HepG2 (cell line): ENCODE measurements at regions not wholly inside any gene's neighbourhood (a gene's known extent, or its start where the extent isn't known, plus 50 kb on each side); places are given as distances from the start of the nearest gene placed in this dataset.

Experiments used
- ATAC-seq: fragments of 200-7000 bp; cut with Tn5 transposase; 3 replicates; pipeline ENCODE4 v1.9.1; 2020; ENCODE audit warnings: mild to moderate bottlenecking, moderate library complexity
- BruUV-seq: library from RNA; stranded (reverse); fragments of 400-500 nt; replicated peaks from 2 replicates; lab custom pipeline; 2021; lab: Mats Ljungman, UMichigan
- CTCF ChIA-PET: fragments of 300-600 bp; formaldehyde crosslinking; extraction: SDS; loops from one replicate; lab custom pipeline; 2021; ENCODE audit warnings: low total read pairs, inconsistent platforms, low intra/inter-chr PET ratio; lab: Yijun Ruan, JAX
- POLR2A ChIA-PET: fragments of 350-600 bp; sonication (Branson Sonifier 250); formaldehyde crosslinking; loops from one replicate; lab custom pipeline; 2020; ENCODE audit warnings: antibody characterized with exemption, inconsistent platforms; lab: Yijun Ruan, JAX
- DNase-seq: peaks from one replicate; pipeline ENCODE4 v3.0.0-alpha.2; 2015; ENCODE audit warnings: low spot score
- FAIRE-seq: peaks from 3 replicates; lab custom pipeline; 2011; peaks lifted over from hg19 to GRCh38; lab: Jason Lieb, UNC
- H2AFZ ChIP-seq: one replicate; pipeline ENCODE4 v1.6.1; 2011; ENCODE audit warnings: low read length, inconsistent platforms
- H3K27ac ChIP-seq: fragments of 300-600 bp; 3 replicates; pipeline ENCODE4 v1.8.0; 2011; ENCODE audit warnings: mixed run types, mild to moderate bottlenecking, mixed read lengths, low read length, inconsistent platforms; ENCODE audit not compliant: insufficient read depth; ENCODE audit errors: extremely low read length
- H3K27me3 ChIP-seq, 2 experiments: fragments of 200-600 bp in 1 of 2; 2 replicates in 1 of 2; 3 replicates in 1 of 2; pipeline versions ENCODE4 v1.6.0 to v1.8.0; 2011; ENCODE audit warnings: low read length in 2 of 2, mild to moderate bottlenecking in 2 of 2, moderate library complexity in 2 of 2, inconsistent platforms in 1 of 2; ENCODE audit not compliant: insufficient read depth in 2 of 2, control insufficient read depth in 1 of 2
- H3K36me3 ChIP-seq, 2 experiments: fragments of 200-600 bp in 1 of 2; replicated peaks in 1 of 2; 2 replicates in 1 of 2; 3 replicates in 1 of 2; pipeline versions ENCODE4 v1.5.1 to v1.8.0; 2011; ENCODE audit warnings: low read length in 2 of 2, inconsistent platforms in 1 of 2; ENCODE audit not compliant: insufficient read depth in 2 of 2, control insufficient read depth in 1 of 2
- H3K4me1 ChIP-seq: 2 replicates; pipeline ENCODE4 v1.5.1; 2012; ENCODE audit warnings: low read length, inconsistent platforms; ENCODE audit not compliant: insufficient read depth
- H3K4me2 ChIP-seq: 2 replicates; pipeline ENCODE4 v1.6.0; 2011; ENCODE audit warnings: low read depth, low read length, inconsistent platforms
- H3K4me3 ChIP-seq, 3 experiments: fragments of 200-600 bp in 1 of 3; sonication (generic), shearing (Covaris generic) in 1 of 3; replicated peaks in 1 of 3; 2 replicates each; pipeline ENCODE4 v1.5.1; 2011 to 2016; ENCODE audit warnings: low read length in 3 of 3, inconsistent platforms in 2 of 3, low read depth in 2 of 3, mild to moderate bottlenecking in 2 of 3, control low read depth in 1 of 3, mixed read lengths in 1 of 3; ENCODE audit not compliant: insufficient read depth in 1 of 3
- H3K79me2 ChIP-seq: one replicate; pipeline ENCODE4 v1.6.1; 2011; ENCODE audit warnings: low read length, inconsistent platforms; ENCODE audit not compliant: insufficient read depth
- H3K9ac ChIP-seq: 2 replicates; pipeline ENCODE4 v1.6.0; 2011; ENCODE audit warnings: mild to moderate bottlenecking, low read depth, low read length, inconsistent platforms; ENCODE audit not compliant: insufficient read depth
- H3K9me3 ChIP-seq: 2 replicates; pipeline ENCODE4 v1.5.1; 2012; ENCODE audit warnings: mild to moderate bottlenecking, low read length
- H4K20me1 ChIP-seq: 2 replicates; pipeline ENCODE4 v1.6.0; 2011; ENCODE audit warnings: inconsistent platforms, mild to moderate bottlenecking, low read length, moderate library complexity; ENCODE audit not compliant: insufficient read depth
- ARNT ChIP-seq: fragments of 450-650 bp; IDR thresholded peaks from 2 replicates; pipeline ENCODE4 v1.6.1; 2017
- ATF7-NPFF ChIP-seq: sonication (generic); formaldehyde crosslinking; IDR thresholded peaks from 2 replicates; pipeline ENCODE4 v1.8.1; 2023; ENCODE audit warnings: mild to moderate bottlenecking, low read depth, missing genetic modification reagents, moderate library complexity
- FUBP1 ChIP-seq: sonication (generic); formaldehyde crosslinking; IDR thresholded peaks from 2 replicates; pipeline ENCODE4 v1.5.1; 2020; ENCODE audit warnings: missing genetic modification reagents, mild to moderate bottlenecking, borderline replicate concordance
- HNF4G ChIP-seq, 2 experiments: sonication (generic) in 1 of 2; formaldehyde crosslinking in 1 of 2; IDR thresholded peaks; 2 replicates each; pipeline versions ENCODE4 v1.4.0 to v1.6.1; 2011 to 2020; ENCODE audit warnings: borderline replicate concordance in 2 of 2, low read depth in 2 of 2, mild to moderate bottlenecking in 2 of 2, low read length in 1 of 2, missing genetic modification reagents in 1 of 2, moderate library complexity in 1 of 2
- MTERF4 ChIP-seq: sonication (generic); formaldehyde crosslinking; IDR thresholded peaks from 2 replicates; pipeline ENCODE4 v1.8.0; 2023; ENCODE audit warnings: mild to moderate bottlenecking, missing genetic modification reagents
- MXD4 ChIP-seq: IDR thresholded peaks from 2 replicates; pipeline ENCODE4 v1.6.1; 2016; ENCODE audit warnings: mild to moderate bottlenecking, missing biosample characterization, missing genetic modification reagents
- NAIF1 ChIP-seq: sonication (generic); formaldehyde crosslinking; IDR thresholded peaks from 2 replicates; pipeline ENCODE4 v1.5.0; 2020; ENCODE audit warnings: mild to moderate bottlenecking, missing genetic modification reagents, borderline replicate concordance
- NFIC ChIP-seq: IDR thresholded peaks from 2 replicates; pipeline ENCODE4 v1.6.1; 2012; ENCODE audit warnings: mild to moderate bottlenecking, low read length, inconsistent platforms
- ZBTB2 ChIP-seq: sonication (generic); formaldehyde crosslinking; IDR thresholded peaks from 2 replicates; pipeline ENCODE4 v1.8.0; 2022; ENCODE audit warnings: low read depth, missing genetic modification reagents
- ZBTB4 ChIP-seq: sonication (generic); formaldehyde crosslinking; IDR thresholded peaks from 2 replicates; pipeline ENCODE4 v1.4.0; 2020; ENCODE audit warnings: missing genetic modification reagents, mild to moderate bottlenecking, borderline replicate concordance
- ZNF24 ChIP-seq: fragments of 450-650 bp; IDR thresholded peaks from 2 replicates; pipeline ENCODE4 v1.6.1; 2017; ENCODE audit warnings: antibody characterized with exemption, mild to moderate bottlenecking
- ZNF329 ChIP-seq: sonication (generic); formaldehyde crosslinking; IDR thresholded peaks from 2 replicates; pipeline ENCODE4 v1.9.0; 2021; ENCODE audit warnings: low read depth, mild to moderate bottlenecking, missing genetic modification reagents
- ZNF44 ChIP-seq: sonication (generic); formaldehyde crosslinking; IDR thresholded peaks from 2 replicates; pipeline ENCODE4 v1.5.1; 2020; ENCODE audit warnings: mild to moderate bottlenecking, missing genetic modification reagents
- ZNF713 ChIP-seq: sonication (generic); formaldehyde crosslinking; IDR thresholded peaks from 2 replicates; pipeline ENCODE4 v1.4.0; 2020; ENCODE audit warnings: mild to moderate bottlenecking, missing genetic modification reagents
- ZNF775 ChIP-seq: sonication (generic); formaldehyde crosslinking; IDR thresholded peaks from 2 replicates; pipeline ENCODE4 v1.4.0; 2020; ENCODE audit warnings: missing genetic modification reagents, mild to moderate bottlenecking, moderate library complexity, borderline replicate concordance
- WGBS: methylation state at CpG from one replicate; pipeline ENCODE4 v1.1.6; 2017; ENCODE audit warnings: low lambda C conversion rate; 5-methylcytosine and 5-hydroxymethylcytosine counted together
- in situ Hi-C: cut with HindIII; loops from 2 replicates; pipeline ENCODE4 v1.10.0; 2017; ENCODE audit warnings: low pct_unique_long_range_greater_than_20kb; ENCODE audit not compliant: extremely low pct_ligation_motif_present
- intact Hi-C: fragments of 100-400 bp; cut with micrococcal nuclease; formaldehyde crosslinking; loops from one replicate; pipeline ENCODE4 v1.10.0; 2022; ENCODE audit not compliant: unreplicated experiment

GRCh38 chr13:22018076-22018835, 347.4 kb downstream of the FGF9 start (continued):
- TF ChIP-seq ZBTB2 (CRISPR knock-in tag): no peak
- TF ChIP-seq NFIC: no peak
- TF ChIP-seq FUBP1 (CRISPR knock-in tag): no peak

GRCh38 chr13:22018836-22019210, 347.9 kb downstream of the FGF9 start:
- POLR2A ChIA-PET: no interaction called here
- H3K4me3 ChIP-seq: no peak overlapping the region
- ATAC-seq (no peak), FAIRE-seq (no peak), DNase-seq (no peak)
- no peaks in the 10 kb centered on the region for H4K20me1 ChIP-seq
- no peaks in the 10 kb centered on the region for H3K27me3 ChIP-seq
- H3K9ac ChIP-seq: no peak overlapping the region
- H2AFZ ChIP-seq: no peak overlapping the region
- intact Hi-C loops: no loop called here
- no peak overlapping the region for H3K4me2 ChIP-seq
- in situ Hi-C loops: no loop called here
- no peaks in the 10 kb centered on the region for H3K4me1 ChIP-seq
- H3K36me3 ChIP-seq: no peaks in the 10 kb centered on the region
- no peaks in the 10 kb centered on the region for H3K9me3 ChIP-seq
- CTCF ChIA-PET: no interaction called here
- 74% methylated on average over 4 of the region's 4 CpGs for WGBS
- no peaks in the 10 kb centered on the region for H3K79me2 ChIP-seq
- BruUV-seq: no TSS peak
- H3K27ac ChIP-seq: no peak overlapping the region
- no peak for TF ChIP-seq MTERF4 (CRISPR knock-in tag)
- TF ChIP-seq ZNF329 (CRISPR knock-in tag): no peak
- TF ChIP-seq ARNT: no peak
- no peak for TF ChIP-seq NAIF1
- no peak for TF ChIP-seq ZBTB4
- TF ChIP-seq HNF4G (IDR thresholded peaks at IDR 0.05; ENCODE audit: borderline replicate concordance, low read depth, low read length): no peak
- TF ChIP-seq HNF4G (CRISPR knock-in tag; IDR thresholded peaks at IDR 0.05; ENCODE audit: borderline replicate concordance, low read depth): no peak
- no peak for TF ChIP-seq MXD4
- TF ChIP-seq ZNF44 (CRISPR knock-in tag): no peak
- TF ChIP-seq ATF7-NPFF (CRISPR knock-in tag): no peak
- no peak for TF ChIP-seq ZNF775 (CRISPR knock-in tag)
- no peak for TF ChIP-seq ZNF713
- TF ChIP-seq ZNF24: no peak
